WTC11 (cell line): ENCODE measurements at regions not wholly inside any gene's neighbourhood (a gene's known extent, or its start where the extent isn't known, plus 50 kb on each side); places are given as distances from the start of the nearest gene placed in this dataset.

Source experiments
- ATAC-seq: fragments of 200-7000 bp; cut with Tn5 transposase; 2 replicates; pipeline ENCODE4 v1.10.0; 2021; ENCODE audit warnings: mild to moderate bottlenecking, moderate library complexity
- CTCF ChIA-PET: fragments of 300-600 bp; sonication (Branson Sonifier 250); formaldehyde crosslinking; loops from one replicate; lab custom pipeline; 2021; ENCODE audit warnings: antibody characterized with exemption; lab: Charles Lee
- POLR2A ChIA-PET: fragments of 350-600 bp; sonication (Branson Sonifier 250); formaldehyde crosslinking; loops from one replicate; lab custom pipeline; 2021; ENCODE audit warnings: antibody characterized with exemption; lab: Charles Lee
- DNase-seq: peaks from one replicate; pipeline ENCODE4 v3.0.0; 2021; ENCODE audit warnings: low spot score
- H3K27ac Mint-ChIP-seq: 2 replicates; pipeline ENCODE4 v1.8.0; 2021; ENCODE audit warnings: mixed read lengths
- H3K27me3 Mint-ChIP-seq: 2 replicates; pipeline ENCODE4 v1.8.0; 2021; ENCODE audit warnings: low read depth, mild to moderate bottlenecking, moderate library complexity, mixed read lengths
- H3K36me3 Mint-ChIP-seq: 2 replicates; pipeline ENCODE4 v1.8.0; 2021; ENCODE audit warnings: mixed read lengths
- H3K4me1 Mint-ChIP-seq: 2 replicates; pipeline ENCODE4 v1.8.0; 2022; ENCODE audit warnings: mixed read lengths
- H3K4me3 Mint-ChIP-seq: 2 replicates; pipeline ENCODE4 v1.8.0; 2021; ENCODE audit warnings: mild to moderate bottlenecking, moderate library complexity, mixed read lengths
- H3K9me3 Mint-ChIP-seq: 2 replicates; pipeline ENCODE4 v1.8.0; 2021; ENCODE audit warnings: mixed read lengths
- ELF4 ChIP-seq: sonication (generic); formaldehyde crosslinking; IDR thresholded peaks from 2 replicates; pipeline ENCODE4 v1.8.1; 2022; ENCODE audit warnings: low read depth, mild to moderate bottlenecking, moderate library complexity, missing genetic modification reagents
- FOXK1 ChIP-seq: sonication (generic); formaldehyde crosslinking; IDR thresholded peaks from 2 replicates; pipeline ENCODE4 v1.8.0; 2022; ENCODE audit warnings: mild to moderate bottlenecking, moderate library complexity, missing genetic modification reagents
- JAZF1 ChIP-seq: fragments of 250-450 bp; sonication (Bioruptor Pico); IDR thresholded peaks from 2 replicates; pipeline ENCODE4 v1.9.0; 2021; ENCODE audit warnings: moderate library complexity, mild to moderate bottlenecking, inconsistent platforms
- MXD4 ChIP-seq: fragments of 250-450 bp; sonication (Bioruptor Pico); IDR thresholded peaks from 2 replicates; pipeline ENCODE4 v1.8.0; 2021; ENCODE audit warnings: mild to moderate bottlenecking, moderate library complexity, borderline replicate concordance
- NFATC4 ChIP-seq: fragments of 250-450 bp; sonication (Bioruptor Pico); IDR thresholded peaks from 2 replicates; pipeline ENCODE4 v1.9.0; 2021; ENCODE audit warnings: mild to moderate bottlenecking
- NFYB ChIP-seq: sonication (generic); formaldehyde crosslinking; conservative IDR thresholded peaks from 2 replicates; pipeline ENCODE4 v1.8.0; 2022; ENCODE audit warnings: low read depth, missing genetic modification reagents
- NR1H2 ChIP-seq: sonication (generic); formaldehyde crosslinking; IDR thresholded peaks from 2 replicates; pipeline ENCODE4 v1.9.0; 2021; ENCODE audit warnings: mild to moderate bottlenecking, moderate library complexity, missing genetic modification reagents
- TCF7 ChIP-seq: sonication (generic); formaldehyde crosslinking; IDR thresholded peaks from 2 replicates; pipeline ENCODE4 v1.8.0; 2022; ENCODE audit warnings: mild to moderate bottlenecking, low read depth, missing genetic modification reagents, moderate library complexity
- ZNF219 ChIP-seq: sonication (generic); formaldehyde crosslinking; IDR thresholded peaks from 2 replicates; pipeline ENCODE4 v1.8.0; 2023; ENCODE audit warnings: missing genetic modification reagents, mild to moderate bottlenecking, borderline replicate concordance
- ZNF317 ChIP-seq: sonication (generic); formaldehyde crosslinking; IDR thresholded peaks from 2 replicates; pipeline ENCODE4 v1.8.1; 2023; ENCODE audit warnings: low read depth, mild to moderate bottlenecking, moderate library complexity, missing genetic modification reagents, borderline replicate concordance
- TF ChIP-seq, protein P1 (sequence below): sonication (generic); formaldehyde crosslinking; IDR thresholded peaks from 2 replicates; pipeline ENCODE4 v1.8.1; 2023; ENCODE audit warnings: mild to moderate bottlenecking, missing genetic modification reagents, moderate library complexity
- TF ChIP-seq, protein P2 (sequence below): sonication (generic); formaldehyde crosslinking; IDR thresholded peaks from 2 replicates; pipeline ENCODE4 v1.8.1; 2022; ENCODE audit warnings: mild to moderate bottlenecking, missing genetic modification reagents, moderate library complexity, borderline replicate concordance
- TF ChIP-seq, protein P3 (sequence below): fragments of 250-450 bp; sonication (Bioruptor Pico); IDR thresholded peaks from 2 replicates; pipeline ENCODE4 v1.9.0; 2021; ENCODE audit warnings: mild to moderate bottlenecking
- TF ChIP-seq, protein P4 (sequence below): sonication (generic); formaldehyde crosslinking; IDR thresholded peaks from 2 replicates; pipeline ENCODE4 v1.8.0; 2022; ENCODE audit warnings: mild to moderate bottlenecking, missing genetic modification reagents
- TF ChIP-seq, protein P5 (sequence below): sonication (generic); formaldehyde crosslinking; IDR thresholded peaks from 2 replicates; pipeline ENCODE4 v1.8.1; 2022; ENCODE audit warnings: mild to moderate bottlenecking, moderate library complexity, missing genetic modification reagents
- TF ChIP-seq, protein P6 (sequence below): fragments of 250-450 bp; sonication (Bioruptor Pico); IDR thresholded peaks from 2 replicates; pipeline ENCODE4 v1.9.0; 2021; ENCODE audit warnings: mild to moderate bottlenecking, borderline replicate concordance
- TF ChIP-seq, protein P7 (sequence below): sonication (generic); formaldehyde crosslinking; IDR thresholded peaks from 2 replicates; pipeline ENCODE4 v1.8.1; 2022; ENCODE audit warnings: missing genetic modification reagents, borderline replicate concordance
- TF ChIP-seq, protein P8 (sequence below): sonication (generic); formaldehyde crosslinking; IDR thresholded peaks from 2 replicates; pipeline ENCODE4 v1.8.0; 2022; ENCODE audit warnings: mild to moderate bottlenecking, missing genetic modification reagents
- TF ChIP-seq, protein P9 (sequence below): sonication (generic); formaldehyde crosslinking; IDR thresholded peaks from 2 replicates; pipeline ENCODE4 v1.8.0; 2023; ENCODE audit warnings: mild to moderate bottlenecking, missing genetic modification reagents

DNA sequence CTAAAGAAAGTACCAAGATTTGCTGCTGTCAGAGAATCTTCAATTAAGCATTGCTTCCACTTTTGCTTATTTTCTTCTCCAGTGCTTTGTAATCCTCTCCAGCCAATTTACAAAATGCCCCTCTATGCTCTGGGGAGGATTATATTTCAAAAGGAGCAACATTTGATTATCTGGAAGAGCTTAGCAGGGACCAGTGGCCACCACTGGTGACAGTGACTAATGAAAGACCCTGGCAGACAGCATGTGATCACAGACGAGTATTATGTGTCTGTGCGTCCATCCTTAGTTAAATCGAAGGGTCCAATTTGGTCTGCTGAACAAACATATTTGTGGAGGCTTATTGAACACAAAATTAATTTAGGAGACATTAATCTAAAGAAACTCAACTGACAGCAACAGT lies 152.6 kb downstream of the ZNF621 start:
- H3K27ac Mint-ChIP-seq: peak overlapping the region; percentile 74

More for the DNA sequence above, 152.6 kb downstream of the ZNF621 start:
- Mint-ChIP-seq H3K4me3 (no peak overlapping the region), H3K27me3 (no peaks in the 10 kb centered on the region), H3K36me3 (no peaks in the 10 kb centered on the region), H3K9me3 (peaks cover 20% of the 10 kb centered on the region), H3K4me1 (peaks cover 22% of the 10 kb centered on the region)
- POLR2A ChIA-PET: no interaction called here
- no peak for TF ChIP-seq NR1H2
- TF ChIP-seq, protein P1, sequence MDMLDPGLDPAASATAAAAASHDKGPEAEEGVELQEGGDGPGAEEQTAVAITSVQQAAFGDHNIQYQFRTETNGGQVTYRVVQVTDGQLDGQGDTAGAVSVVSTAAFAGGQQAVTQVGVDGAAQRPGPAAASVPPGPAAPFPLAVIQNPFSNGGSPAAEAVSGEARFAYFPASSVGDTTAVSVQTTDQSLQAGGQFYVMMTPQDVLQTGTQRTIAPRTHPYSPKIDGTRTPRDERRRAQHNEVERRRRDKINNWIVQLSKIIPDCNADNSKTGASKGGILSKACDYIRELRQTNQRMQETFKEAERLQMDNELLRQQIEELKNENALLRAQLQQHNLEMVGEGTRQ (CRISPR knock-in tag): no peak
- no peak for TF ChIP-seq TCF7
- TF ChIP-seq, protein P2, sequence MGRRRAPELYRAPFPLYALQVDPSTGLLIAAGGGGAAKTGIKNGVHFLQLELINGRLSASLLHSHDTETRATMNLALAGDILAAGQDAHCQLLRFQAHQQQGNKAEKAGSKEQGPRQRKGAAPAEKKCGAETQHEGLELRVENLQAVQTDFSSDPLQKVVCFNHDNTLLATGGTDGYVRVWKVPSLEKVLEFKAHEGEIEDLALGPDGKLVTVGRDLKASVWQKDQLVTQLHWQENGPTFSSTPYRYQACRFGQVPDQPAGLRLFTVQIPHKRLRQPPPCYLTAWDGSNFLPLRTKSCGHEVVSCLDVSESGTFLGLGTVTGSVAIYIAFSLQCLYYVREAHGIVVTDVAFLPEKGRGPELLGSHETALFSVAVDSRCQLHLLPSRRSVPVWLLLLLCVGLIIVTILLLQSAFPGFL (CRISPR knock-in tag): no peak
- TF ChIP-seq MXD4: no peak
- TF ChIP-seq, protein P3, sequence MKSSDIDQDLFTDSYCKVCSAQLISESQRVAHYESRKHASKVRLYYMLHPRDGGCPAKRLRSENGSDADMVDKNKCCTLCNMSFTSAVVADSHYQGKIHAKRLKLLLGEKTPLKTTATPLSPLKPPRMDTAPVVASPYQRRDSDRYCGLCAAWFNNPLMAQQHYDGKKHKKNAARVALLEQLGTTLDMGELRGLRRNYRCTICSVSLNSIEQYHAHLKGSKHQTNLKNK (CRISPR knock-in tag): no peak
- TF ChIP-seq ZNF219 (CRISPR knock-in tag): no peak
- TF ChIP-seq, protein P4, sequence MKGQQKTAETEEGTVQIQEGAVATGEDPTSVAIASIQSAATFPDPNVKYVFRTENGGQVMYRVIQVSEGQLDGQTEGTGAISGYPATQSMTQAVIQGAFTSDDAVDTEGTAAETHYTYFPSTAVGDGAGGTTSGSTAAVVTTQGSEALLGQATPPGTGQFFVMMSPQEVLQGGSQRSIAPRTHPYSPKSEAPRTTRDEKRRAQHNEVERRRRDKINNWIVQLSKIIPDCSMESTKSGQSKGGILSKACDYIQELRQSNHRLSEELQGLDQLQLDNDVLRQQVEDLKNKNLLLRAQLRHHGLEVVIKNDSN: no peak
- TF ChIP-seq ELF4: no peak
- no peak for TF ChIP-seq NFATC4 (CRISPR knock-in tag)
- TF ChIP-seq FOXK1 (CRISPR knock-in tag): no peak
- TF ChIP-seq ZNF317 (CRISPR knock-in tag): no peak
- no peak for TF ChIP-seq NFYB (CRISPR knock-in tag)
- TF ChIP-seq JAZF1 (CRISPR knock-in tag): no peak
- TF ChIP-seq, protein P5, sequence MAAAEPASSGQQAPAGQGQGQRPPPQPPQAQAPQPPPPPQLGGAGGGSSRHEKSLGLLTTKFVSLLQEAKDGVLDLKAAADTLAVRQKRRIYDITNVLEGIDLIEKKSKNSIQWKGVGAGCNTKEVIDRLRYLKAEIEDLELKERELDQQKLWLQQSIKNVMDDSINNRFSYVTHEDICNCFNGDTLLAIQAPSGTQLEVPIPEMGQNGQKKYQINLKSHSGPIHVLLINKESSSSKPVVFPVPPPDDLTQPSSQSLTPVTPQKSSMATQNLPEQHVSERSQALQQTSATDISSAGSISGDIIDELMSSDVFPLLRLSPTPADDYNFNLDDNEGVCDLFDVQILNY (CRISPR knock-in tag): no peak
- TF ChIP-seq, protein P6, sequence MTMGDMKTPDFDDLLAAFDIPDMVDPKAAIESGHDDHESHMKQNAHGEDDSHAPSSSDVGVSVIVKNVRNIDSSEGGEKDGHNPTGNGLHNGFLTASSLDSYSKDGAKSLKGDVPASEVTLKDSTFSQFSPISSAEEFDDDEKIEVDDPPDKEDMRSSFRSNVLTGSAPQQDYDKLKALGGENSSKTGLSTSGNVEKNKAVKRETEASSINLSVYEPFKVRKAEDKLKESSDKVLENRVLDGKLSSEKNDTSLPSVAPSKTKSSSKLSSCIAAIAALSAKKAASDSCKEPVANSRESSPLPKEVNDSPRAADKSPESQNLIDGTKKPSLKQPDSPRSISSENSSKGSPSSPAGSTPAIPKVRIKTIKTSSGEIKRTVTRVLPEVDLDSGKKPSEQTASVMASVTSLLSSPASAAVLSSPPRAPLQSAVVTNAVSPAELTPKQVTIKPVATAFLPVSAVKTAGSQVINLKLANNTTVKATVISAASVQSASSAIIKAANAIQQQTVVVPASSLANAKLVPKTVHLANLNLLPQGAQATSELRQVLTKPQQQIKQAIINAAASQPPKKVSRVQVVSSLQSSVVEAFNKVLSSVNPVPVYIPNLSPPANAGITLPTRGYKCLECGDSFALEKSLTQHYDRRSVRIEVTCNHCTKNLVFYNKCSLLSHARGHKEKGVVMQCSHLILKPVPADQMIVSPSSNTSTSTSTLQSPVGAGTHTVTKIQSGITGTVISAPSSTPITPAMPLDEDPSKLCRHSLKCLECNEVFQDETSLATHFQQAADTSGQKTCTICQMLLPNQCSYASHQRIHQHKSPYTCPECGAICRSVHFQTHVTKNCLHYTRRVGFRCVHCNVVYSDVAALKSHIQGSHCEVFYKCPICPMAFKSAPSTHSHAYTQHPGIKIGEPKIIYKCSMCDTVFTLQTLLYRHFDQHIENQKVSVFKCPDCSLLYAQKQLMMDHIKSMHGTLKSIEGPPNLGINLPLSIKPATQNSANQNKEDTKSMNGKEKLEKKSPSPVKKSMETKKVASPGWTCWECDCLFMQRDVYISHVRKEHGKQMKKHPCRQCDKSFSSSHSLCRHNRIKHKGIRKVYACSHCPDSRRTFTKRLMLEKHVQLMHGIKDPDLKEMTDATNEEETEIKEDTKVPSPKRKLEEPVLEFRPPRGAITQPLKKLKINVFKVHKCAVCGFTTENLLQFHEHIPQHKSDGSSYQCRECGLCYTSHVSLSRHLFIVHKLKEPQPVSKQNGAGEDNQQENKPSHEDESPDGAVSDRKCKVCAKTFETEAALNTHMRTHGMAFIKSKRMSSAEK (CRISPR knock-in tag): no peak
- TF ChIP-seq, protein P7, sequence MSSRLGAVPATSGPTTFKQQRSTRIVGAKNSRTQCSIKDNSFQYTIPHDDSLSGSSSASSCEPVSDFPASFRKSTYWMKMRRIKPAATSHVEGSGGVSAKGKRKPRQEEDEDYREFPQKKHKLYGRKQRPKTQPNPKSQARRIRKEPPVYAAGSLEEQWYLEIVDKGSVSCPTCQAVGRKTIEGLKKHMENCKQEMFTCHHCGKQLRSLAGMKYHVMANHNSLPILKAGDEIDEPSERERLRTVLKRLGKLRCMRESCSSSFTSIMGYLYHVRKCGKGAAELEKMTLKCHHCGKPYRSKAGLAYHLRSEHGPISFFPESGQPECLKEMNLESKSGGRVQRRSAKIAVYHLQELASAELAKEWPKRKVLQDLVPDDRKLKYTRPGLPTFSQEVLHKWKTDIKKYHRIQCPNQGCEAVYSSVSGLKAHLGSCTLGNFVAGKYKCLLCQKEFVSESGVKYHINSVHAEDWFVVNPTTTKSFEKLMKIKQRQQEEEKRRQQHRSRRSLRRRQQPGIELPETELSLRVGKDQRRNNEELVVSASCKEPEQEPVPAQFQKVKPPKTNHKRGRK (CRISPR knock-in tag): no peak
- TF ChIP-seq, protein P8, sequence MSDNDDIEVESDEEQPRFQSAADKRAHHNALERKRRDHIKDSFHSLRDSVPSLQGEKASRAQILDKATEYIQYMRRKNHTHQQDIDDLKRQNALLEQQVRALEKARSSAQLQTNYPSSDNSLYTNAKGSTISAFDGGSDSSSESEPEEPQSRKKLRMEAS (CRISPR knock-in tag): no peak
- TF ChIP-seq, protein P9, sequence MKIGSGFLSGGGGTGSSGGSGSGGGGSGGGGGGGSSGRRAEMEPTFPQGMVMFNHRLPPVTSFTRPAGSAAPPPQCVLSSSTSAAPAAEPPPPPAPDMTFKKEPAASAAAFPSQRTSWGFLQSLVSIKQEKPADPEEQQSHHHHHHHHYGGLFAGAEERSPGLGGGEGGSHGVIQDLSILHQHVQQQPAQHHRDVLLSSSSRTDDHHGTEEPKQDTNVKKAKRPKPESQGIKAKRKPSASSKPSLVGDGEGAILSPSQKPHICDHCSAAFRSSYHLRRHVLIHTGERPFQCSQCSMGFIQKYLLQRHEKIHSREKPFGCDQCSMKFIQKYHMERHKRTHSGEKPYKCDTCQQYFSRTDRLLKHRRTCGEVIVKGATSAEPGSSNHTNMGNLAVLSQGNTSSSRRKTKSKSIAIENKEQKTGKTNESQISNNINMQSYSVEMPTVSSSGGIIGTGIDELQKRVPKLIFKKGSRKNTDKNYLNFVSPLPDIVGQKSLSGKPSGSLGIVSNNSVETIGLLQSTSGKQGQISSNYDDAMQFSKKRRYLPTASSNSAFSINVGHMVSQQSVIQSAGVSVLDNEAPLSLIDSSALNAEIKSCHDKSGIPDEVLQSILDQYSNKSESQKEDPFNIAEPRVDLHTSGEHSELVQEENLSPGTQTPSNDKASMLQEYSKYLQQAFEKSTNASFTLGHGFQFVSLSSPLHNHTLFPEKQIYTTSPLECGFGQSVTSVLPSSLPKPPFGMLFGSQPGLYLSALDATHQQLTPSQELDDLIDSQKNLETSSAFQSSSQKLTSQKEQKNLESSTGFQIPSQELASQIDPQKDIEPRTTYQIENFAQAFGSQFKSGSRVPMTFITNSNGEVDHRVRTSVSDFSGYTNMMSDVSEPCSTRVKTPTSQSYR (CRISPR knock-in tag): no peak
- CTCF ChIA-PET: no interaction called here
- ATAC-seq (no peak), DNase-seq (no peak)
